Caco-2 (cell line): ENCODE measurements at regions not wholly inside any gene's neighbourhood (a gene's known extent, or its start where the extent isn't known, plus 50 kb on each side); places are given as distances from the start of the nearest gene placed in this dataset.

Experiments used
- BruUV-seq: library from RNA; stranded (reverse); fragments of 400-500 nt; replicated peaks from 2 replicates; lab custom pipeline; 2021; lab: Mats Ljungman, UMichigan
- CTCF ChIA-PET: fragments of 300-600 bp; sonication (Branson Sonifier 250); formaldehyde crosslinking; loops from one replicate; lab custom pipeline; 2022; ENCODE audit warnings: antibody characterized with exemption; lab: Charles Lee
- POLR2A ChIA-PET: fragments of 300-600 bp; sonication (Branson Sonifier 250); formaldehyde crosslinking; loops from one replicate; lab custom pipeline; 2022; ENCODE audit warnings: antibody characterized with exemption; lab: Charles Lee
- DNase-seq, 2 experiments: peaks; one replicate each; pipeline versions ENCODE4 v3.0.0 to v3.0.0-alpha.2; 2020 to 2022
- H3K27me3 ChIP-seq: replicated peaks from 2 replicates; pipeline ENCODE4 v1.6.0; 2011; ENCODE audit warnings: low read length; ENCODE audit not compliant: control insufficient read depth, insufficient read depth
- H3K36me3 ChIP-seq: 2 replicates; pipeline ENCODE4 v1.5.1; 2011; ENCODE audit warnings: low read length; ENCODE audit not compliant: control insufficient read depth, insufficient read depth
- H3K4me1 ChIP-seq: fragments of 250-450 bp; sonication (Bioruptor Pico); 2 replicates; pipeline ENCODE4 v1.5.1; 2020; ENCODE audit warnings: mild to moderate bottlenecking
- H3K4me3 ChIP-seq: 2 replicates; pipeline ENCODE4 v1.5.1; 2011; ENCODE audit warnings: low read depth, mild to moderate bottlenecking, control low read depth, low read length
- H3K9me3 ChIP-seq: fragments of 250-450 bp; sonication (Bioruptor Pico); 2 replicates; pipeline ENCODE4 v1.5.1; 2020; ENCODE audit warnings: mild to moderate bottlenecking, moderate library complexity
- H3K27ac Mint-ChIP-seq: one replicate; pipeline ENCODE4 v1.8.0; 2022; ENCODE audit warnings: mixed read lengths; ENCODE audit not compliant: unreplicated experiment
- H3K27me3 Mint-ChIP-seq: one replicate; pipeline ENCODE4 v1.8.0; 2022; ENCODE audit warnings: mixed read lengths; ENCODE audit not compliant: insufficient read depth, unreplicated experiment
- H3K36me3 Mint-ChIP-seq: one replicate; pipeline ENCODE4 v1.8.0; 2022; ENCODE audit warnings: mild to moderate bottlenecking, mixed read lengths; ENCODE audit not compliant: insufficient read depth, unreplicated experiment
- H3K4me1 Mint-ChIP-seq: one replicate; pipeline ENCODE4 v1.8.0; 2022; ENCODE audit warnings: low read depth, mixed read lengths; ENCODE audit not compliant: unreplicated experiment
- H3K4me3 Mint-ChIP-seq: one replicate; pipeline ENCODE4 v1.8.0; 2022; ENCODE audit warnings: mild to moderate bottlenecking, moderate library complexity, mixed read lengths; ENCODE audit not compliant: unreplicated experiment
- H3K9me3 Mint-ChIP-seq: one replicate; pipeline ENCODE4 v1.8.0; 2022; ENCODE audit warnings: mixed read lengths; ENCODE audit not compliant: unreplicated experiment
- CTCF ChIP-seq, 2 experiments: fragments of 200-600 bp in 1 of 2; IDR thresholded peaks; 1 replicate in 1 of 2; 2 replicates in 1 of 2; pipeline versions ENCODE4 v1.5.1 to v1.8.0; 2011 to 2022; ENCODE audit warnings: antibody characterized with exemption in 1 of 2, control low read depth in 1 of 2, inconsistent platforms in 1 of 2, low read depth in 1 of 2, low read length in 1 of 2, mild to moderate bottlenecking in 1 of 2, moderate library complexity in 1 of 2; ENCODE audit not compliant: insufficient read depth in 1 of 2, severe bottlenecking in 1 of 2, unreplicated experiment in 1 of 2
- intact Hi-C: fragments of 100-400 bp; cut with micrococcal nuclease; formaldehyde crosslinking; loops from one replicate; pipeline ENCODE4 v1.10.0; 2022; ENCODE audit not compliant: unreplicated experiment

- POLR2A ChIA-PET, result no interaction called here
- H3K27me3 ChIP-seq, result no peaks in the 10 kb centered on the region
- Mint-ChIP-seq H3K27ac (no peak overlapping the region), H3K27me3 (peaks cover 8% of the 10 kb centered on the region), H3K4me1 (no peaks in the 10 kb centered on the region), H3K9me3 (no peaks in the 10 kb centered on the region), H3K36me3 (no peaks in the 10 kb centered on the region), H3K4me3 (no peak overlapping the region)
- H3K9me3 ChIP-seq, result no peaks in the 10 kb centered on the region
- H3K4me1 ChIP-seq, result no peaks in the 10 kb centered on the region
- no peak for TF ChIP-seq CTCF (IDR thresholded peaks at IDR 0.05; ENCODE audit: insufficient read depth in 1 of 2, low read depth in 1 of 2, low read length in 1 of 2, severe bottlenecking in 1 of 2, unreplicated experiment in 1 of 2)
- DNase-seq, result no peak
- H3K4me3 ChIP-seq, result no peak overlapping the region
- intact Hi-C loops, result no loop called here
- no TSS peak for BruUV-seq
- CTCF ChIA-PET, result no interaction called here
- H3K36me3 ChIP-seq, result no peaks in the 10 kb centered on the region
Measured at GRCh38 chr6:156652231-156652750, 124.9 kb upstream of the ARID1B start.

GRCh38 chr6:156651486-156651885 lies 125.7 kb upstream of the ARID1B start:
- Histone ChIP-seq H3K4me1 (no peaks in the 10 kb centered on the region), H3K27me3 (no peaks in the 10 kb centered on the region), H3K4me3 (no peak overlapping the region), H3K36me3 (no peaks in the 10 kb centered on the region), H3K9me3 (no peaks in the 10 kb centered on the region)
- CTCF ChIA-PET, result no interaction called here
- H3K27me3 Mint-ChIP-seq, result peaks cover 10% of the 10 kb centered on the region
- H3K27ac Mint-ChIP-seq, result no peak overlapping the region
- no peaks in the 10 kb centered on the region for H3K9me3 Mint-ChIP-seq
- H3K4me1 Mint-ChIP-seq, result no peaks in the 10 kb centered on the region
- TF ChIP-seq CTCF (IDR thresholded peaks at IDR 0.05; ENCODE audit: insufficient read depth in 1 of 2, low read depth in 1 of 2, low read length in 1 of 2, severe bottlenecking in 1 of 2, unreplicated experiment in 1 of 2), result no peak
- no peak overlapping the region for H3K4me3 Mint-ChIP-seq
- no TSS peak for BruUV-seq
- POLR2A ChIA-PET, result no interaction called here
- no peak for DNase-seq
- intact Hi-C loops, result no loop called here
- H3K36me3 Mint-ChIP-seq, result no peaks in the 10 kb centered on the region

- Histone ChIP-seq H3K4me3 (no peak overlapping the region), H3K27me3 (no peaks in the 10 kb centered on the region), H3K4me1 (no peaks in the 10 kb centered on the region), H3K9me3 (no peaks in the 10 kb centered on the region), H3K36me3 (no peaks in the 10 kb centered on the region)
- Mint-ChIP-seq H3K9me3 (no peaks in the 10 kb centered on the region), H3K4me1 (no peaks in the 10 kb centered on the region), H3K27ac (no peak overlapping the region), H3K27me3 (peaks cover 11% of the 10 kb centered on the region), H3K36me3 (no peaks in the 10 kb centered on the region), H3K4me3 (no peak overlapping the region)
- TF ChIP-seq CTCF (IDR thresholded peaks at IDR 0.05; ENCODE audit: insufficient read depth in 1 of 2, low read depth in 1 of 2, low read length in 1 of 2, severe bottlenecking in 1 of 2, unreplicated experiment in 1 of 2), result no peak
- DNase-seq, result no peak
- ChIA-PET CTCF (no interaction called here), POLR2A (no interaction called here)
- BruUV-seq, result no TSS peak
- intact Hi-C loops, result no loop called here
Measured at GRCh38 chr6:156650896-156651390, 126.2 kb upstream of the ARID1B start.
